ENCODE measurements at regions not wholly inside any gene's neighbourhood (a gene's known extent, or its start where the extent isn't known, plus 50 kb on each side); places are given as distances from the start of the nearest gene placed in this dataset.

DNA sequence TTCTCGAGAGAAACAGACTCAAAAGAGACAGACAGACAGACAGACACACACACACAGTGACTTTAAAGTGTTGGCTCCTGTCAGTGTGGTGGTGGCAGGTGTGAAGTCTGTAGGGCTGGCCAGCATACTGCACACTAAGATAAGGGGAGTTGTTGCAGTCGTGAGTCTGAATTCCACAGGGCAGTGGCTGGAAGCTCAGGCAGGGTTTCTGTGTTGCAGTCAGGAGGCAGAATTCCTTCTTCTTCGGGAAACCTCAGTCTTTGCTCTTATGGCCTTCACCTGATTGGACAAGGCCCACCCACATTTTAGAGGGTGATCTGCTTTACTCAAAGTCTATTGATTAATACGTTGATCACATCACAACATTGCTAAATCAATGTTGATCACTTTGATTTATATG, 478.4 kb upstream of the HS6ST1 start:
- no peak for TF ChIP-seq CTCF (conservative IDR thresholded peaks at IDR 0.05 in 1 of 2, IDR thresholded peaks at IDR 0.05 in 1 of 2; ENCODE audit: low read depth in 1 of 2, low read length in 2 of 2)
- TF ChIP-seq EZH2 (IDR thresholded peaks at IDR 0.05; ENCODE audit: low read length, missing control alignments), result no peak
